Prostate gland (tissue), 2 donors: ENCODE measurements at regions not wholly inside any gene's neighbourhood (a gene's known extent, or its start where the extent isn't known, plus 50 kb on each side); places are given as distances from the start of the nearest gene placed in this dataset.

Experiments
- POLR2AphosphoS5 ChIP-seq: sonication (generic); formaldehyde crosslinking; IDR thresholded peaks from one replicate; pipeline ENCODE4 v1.6.1; 2017; ENCODE audit warnings: antibody characterized with exemption
- TF ChIP-seq, protein P1 (sequence below), 4 experiments: fragments of 200-600 bp in 2 of 4; fragments of 450-650 bp in 2 of 4; sonication (generic) in 2 of 4; IDR thresholded peaks; 1 replicate in 3 of 4; 2 replicates in 1 of 4; pipeline ENCODE4 v1.5.1; 2016 to 2019; ENCODE audit warnings: antibody characterized with exemption in 4 of 4, mild to moderate bottlenecking in 2 of 4, moderate library complexity in 2 of 4

DNA sequence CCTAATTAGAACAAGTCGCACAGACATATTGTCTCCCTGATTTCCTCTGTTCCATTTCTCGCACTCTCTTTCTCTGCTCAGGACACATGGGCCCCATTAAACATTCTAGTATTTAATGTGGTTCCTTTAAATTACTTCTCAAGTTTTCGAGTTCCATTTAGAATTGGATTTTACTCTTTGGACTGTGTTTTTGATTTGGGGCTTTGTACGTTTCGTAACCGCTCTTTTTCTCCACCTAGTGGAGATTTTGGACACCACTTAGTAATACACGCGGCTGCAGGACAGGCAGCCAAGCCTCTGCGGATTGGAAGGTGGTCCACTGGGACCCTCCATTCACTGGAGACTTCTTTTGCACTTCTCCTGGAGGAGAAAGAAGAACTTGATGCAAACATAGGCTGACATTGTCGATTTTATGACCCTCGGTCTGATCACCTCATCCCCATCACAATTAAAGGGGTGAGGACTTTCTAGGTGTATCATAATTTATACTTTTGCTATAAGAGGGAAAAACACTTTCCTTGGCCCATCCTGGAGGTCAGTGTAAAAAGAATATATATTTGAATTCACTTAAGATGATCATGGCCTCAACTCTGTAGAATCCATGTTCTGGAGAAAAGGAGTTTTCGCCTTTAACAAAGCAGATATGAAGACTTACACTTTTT, 85.7 kb downstream of the NOG start:
- TF ChIP-seq, protein P1, sequence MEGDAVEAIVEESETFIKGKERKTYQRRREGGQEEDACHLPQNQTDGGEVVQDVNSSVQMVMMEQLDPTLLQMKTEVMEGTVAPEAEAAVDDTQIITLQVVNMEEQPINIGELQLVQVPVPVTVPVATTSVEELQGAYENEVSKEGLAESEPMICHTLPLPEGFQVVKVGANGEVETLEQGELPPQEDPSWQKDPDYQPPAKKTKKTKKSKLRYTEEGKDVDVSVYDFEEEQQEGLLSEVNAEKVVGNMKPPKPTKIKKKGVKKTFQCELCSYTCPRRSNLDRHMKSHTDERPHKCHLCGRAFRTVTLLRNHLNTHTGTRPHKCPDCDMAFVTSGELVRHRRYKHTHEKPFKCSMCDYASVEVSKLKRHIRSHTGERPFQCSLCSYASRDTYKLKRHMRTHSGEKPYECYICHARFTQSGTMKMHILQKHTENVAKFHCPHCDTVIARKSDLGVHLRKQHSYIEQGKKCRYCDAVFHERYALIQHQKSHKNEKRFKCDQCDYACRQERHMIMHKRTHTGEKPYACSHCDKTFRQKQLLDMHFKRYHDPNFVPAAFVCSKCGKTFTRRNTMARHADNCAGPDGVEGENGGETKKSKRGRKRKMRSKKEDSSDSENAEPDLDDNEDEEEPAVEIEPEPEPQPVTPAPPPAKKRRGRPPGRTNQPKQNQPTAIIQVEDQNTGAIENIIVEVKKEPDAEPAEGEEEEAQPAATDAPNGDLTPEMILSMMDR (IDR thresholded peaks at IDR 0.05): peak; percentile 23 to 46 (median 41)
- no peak for TF ChIP-seq POLR2AphosphoS5
